NCI-H2196 (cell line): ENCODE measurements at regions not wholly inside any gene's neighbourhood (a gene's known extent, or its start where the extent isn't known, plus 50 kb on each side); places are given as distances from the start of the nearest gene placed in this dataset.
"Not testable (repeated sequence)": the region's sequence is repeated elsewhere in the genome, so short reads cannot be mapped to it uniquely, and the experiment has no call there.

Source experiments
- DNase-seq: peaks from one replicate; lab custom pipeline; 2025; ENCODE audit not compliant: unreplicated experiment; lab: John Stamatoyannopoulos, UW

GRCh38 chr6:144429753-144430152 lies 144.6 kb downstream of the UTRN start:
- no peak for DNase-seq

DNA sequence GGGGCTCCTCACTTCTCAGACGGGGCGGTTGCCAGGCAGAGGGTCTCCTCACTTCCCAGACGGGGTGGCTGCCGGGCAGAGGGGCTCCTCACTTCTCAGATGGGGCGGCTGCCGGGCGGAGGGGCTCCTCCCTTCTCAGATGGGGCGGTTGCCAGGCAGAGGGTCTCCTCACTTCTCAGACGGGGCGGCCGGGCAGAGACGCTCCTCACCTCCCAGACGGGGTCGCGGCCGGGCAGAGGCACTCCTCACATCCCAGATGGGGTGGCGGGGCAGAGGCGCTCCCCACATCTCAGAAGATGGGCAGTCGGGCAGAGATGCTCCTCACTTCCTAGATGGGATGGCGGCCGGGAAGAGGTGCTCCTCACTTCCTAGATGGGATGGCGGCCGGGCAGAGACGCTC lies 148.3 kb downstream of the UTRN start:
- not testable (repeated sequence) for DNase-seq

- DNase-seq, result no peak
Measured at GRCh38 chr6:144434308-144434990, 149.3 kb downstream of the UTRN start.

DNA sequence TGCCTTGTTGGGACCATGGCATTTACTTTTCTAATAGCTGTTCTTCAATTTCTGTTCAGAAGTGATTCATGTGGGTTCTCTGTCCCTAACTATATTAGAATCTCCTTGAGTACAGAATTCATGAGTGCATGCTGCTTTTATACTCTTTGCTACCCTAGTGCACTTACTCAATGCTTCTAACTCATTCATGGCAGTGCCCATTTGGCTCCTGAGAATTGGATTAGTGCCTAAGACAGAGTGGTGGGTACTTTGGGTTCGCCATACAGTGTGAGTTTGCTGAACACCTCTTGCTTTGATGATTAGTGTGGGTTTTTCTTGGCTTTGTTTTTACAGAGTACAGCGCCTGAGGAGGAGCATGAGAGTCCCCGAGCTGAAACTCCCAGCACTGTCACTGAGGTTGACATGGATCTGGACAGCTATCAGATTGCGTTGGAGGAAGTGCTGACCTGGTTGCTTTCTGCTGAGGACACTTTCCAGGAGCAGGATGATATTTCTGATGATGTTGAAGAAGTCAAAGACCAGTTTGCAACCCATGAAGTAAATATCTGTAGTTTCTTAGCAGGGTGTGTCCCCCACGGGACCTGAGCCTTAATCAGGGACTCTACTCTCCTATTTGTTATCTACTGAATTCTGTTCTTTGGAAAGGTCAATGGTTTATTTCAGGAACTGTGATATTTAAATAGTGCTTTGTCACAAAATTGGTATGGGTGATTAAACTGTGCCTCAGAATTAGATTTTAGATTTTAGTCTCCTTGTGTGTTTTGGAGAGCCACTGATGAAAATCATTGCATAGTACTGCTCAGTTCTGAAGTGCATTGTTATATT lies 150.7 kb downstream of the UTRN start:
- no peak for DNase-seq

- no peak for DNase-seq
Measured at GRCh38 chr6:144437105-144437504, 152.0 kb downstream of the UTRN start.

- DNase-seq, result no peak
Measured at GRCh38 chr6:144438103-144438502, 153.0 kb downstream of the UTRN start.

DNA sequence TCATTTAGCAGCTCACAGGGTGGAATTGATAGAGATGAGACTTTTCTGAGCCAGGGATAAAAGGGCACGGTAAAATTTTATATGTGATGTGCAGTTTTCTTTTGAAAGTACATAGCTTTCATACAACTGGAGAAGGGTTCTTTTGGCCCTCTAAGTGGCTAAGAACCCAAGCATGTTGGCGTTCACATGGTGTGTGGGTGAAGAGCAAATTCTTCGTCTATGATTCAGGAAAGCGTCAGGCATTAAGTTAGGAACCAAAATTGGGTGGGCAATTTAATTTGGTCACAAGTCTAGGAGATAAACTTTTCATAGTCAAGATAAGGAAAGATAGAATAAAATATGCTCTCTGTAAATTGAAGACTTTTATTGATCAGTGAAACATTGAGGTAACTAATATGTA lies 153.9 kb downstream of the UTRN start:
- DNase-seq, result no peak

- DNase-seq, result not testable (repeated sequence)
Measured at GRCh38 chr6:144441801-144442200, 156.7 kb downstream of the UTRN start.

GRCh38 chr6:144443157-144443556 lies 158.0 kb downstream of the UTRN start:
- DNase-seq, result no peak

DNA sequence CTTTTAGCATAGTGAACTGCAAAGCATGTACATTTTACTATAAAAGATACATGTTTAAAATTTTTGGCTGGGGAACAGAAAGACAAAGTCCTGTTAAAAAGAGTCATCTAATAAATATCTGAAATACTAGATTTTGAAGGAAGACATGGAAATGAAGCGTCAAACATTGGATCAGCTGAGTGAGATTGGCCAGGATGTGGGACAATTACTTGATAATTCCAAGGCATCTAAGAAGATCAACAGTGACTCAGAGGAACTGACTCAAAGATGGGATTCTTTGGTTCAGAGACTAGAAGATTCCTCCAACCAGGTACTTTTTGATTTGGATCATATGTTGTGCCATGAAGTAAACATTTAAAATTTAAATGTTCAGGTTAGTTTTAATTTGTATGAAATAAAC lies 162.3 kb downstream of the UTRN start:
- DNase-seq, result no peak

DNA sequence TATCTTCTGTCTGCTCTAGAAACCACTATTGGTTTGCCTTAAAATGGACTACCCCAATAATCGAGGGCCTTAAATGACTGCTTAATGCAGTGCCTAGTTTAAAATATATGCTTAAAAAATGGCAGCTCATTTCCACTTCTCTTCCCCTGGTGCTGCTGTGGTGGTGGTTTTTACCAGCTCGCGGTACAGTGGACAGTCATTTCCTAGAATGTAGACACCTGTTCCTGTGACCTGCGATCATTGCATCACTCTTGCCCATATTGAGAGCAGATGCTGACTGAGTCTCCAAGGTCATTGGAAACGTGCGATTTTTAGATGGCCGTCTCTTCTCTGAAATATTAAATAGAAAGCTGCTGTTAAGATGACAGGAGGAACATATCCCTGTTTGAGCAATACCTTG lies 164.1 kb downstream of the UTRN start:
- no peak for DNase-seq

GRCh38 chr6:144449911-144450597 lies 164.9 kb downstream of the UTRN start:
- no peak for DNase-seq

- no peak for DNase-seq
Measured at GRCh38 chr6:144460327-144461095, 175.4 kb downstream of the UTRN start.

DNA sequence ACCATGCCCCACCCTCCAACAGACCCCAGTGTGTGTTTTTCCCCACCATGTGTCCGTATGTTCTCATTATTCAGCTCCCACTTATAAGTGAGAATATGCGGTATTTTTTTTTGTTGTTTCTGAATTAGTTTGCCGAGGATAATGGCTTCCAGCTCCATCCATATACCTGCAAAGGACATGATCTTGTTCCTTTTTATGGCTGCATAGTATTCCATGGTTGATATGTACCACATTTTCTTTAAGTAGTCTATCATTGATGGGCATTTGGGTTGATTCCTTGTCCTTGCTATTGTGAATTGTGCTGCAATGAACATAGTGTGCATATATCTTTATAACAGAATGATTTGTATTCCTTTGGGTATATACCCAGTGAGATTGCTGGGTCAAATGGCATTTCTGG lies 176.9 kb downstream of the UTRN start:
- DNase-seq, result no peak

DNA sequence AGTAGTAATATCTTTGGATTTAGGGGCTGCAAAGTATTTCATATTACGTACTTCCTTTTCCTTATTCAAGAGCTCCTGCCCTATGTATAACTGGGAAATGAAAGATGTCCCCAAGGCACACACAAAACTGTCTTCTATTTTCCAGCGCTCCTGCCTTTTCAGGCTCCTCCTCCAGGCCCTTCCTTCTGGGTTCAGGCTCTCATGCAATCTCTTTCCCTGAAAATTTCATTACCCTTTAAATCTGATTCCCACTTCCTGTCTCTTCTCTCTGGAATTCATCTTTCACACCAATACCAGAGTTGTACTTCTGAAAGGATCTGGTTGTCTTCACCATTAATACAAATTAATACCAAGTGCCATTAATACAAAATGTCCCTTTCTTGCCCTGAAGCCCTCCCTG lies 181.6 kb downstream of the UTRN start:
- DNase-seq, result no peak

DNA sequence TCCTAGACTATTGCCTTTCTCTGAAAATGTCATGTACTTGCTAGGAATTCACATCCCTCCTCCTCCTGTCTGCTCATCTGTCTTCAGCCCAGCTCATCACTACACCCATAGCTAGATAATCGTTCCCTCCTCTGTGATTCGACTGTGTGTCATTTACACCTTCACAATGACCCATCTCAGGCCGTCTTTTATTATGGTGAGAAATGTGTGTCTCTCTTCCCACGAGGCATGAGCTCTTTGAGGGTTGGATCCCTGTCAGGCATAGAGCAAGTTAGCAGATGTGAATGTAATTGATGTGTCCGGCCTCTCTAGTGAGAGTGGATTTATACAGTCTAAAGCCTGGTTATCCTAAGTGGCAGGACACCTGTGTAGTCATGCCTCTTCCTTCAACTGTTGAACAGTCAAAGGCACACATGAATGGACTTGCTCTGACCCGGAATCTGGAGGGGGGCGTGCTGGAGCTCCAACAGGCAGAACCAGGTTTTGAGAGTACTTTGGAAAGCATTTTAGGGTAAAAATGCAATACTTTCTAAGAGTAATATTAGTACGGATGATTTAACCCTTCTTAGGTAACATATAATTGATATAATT lies 182.1 kb downstream of the UTRN start:
- DNase-seq, result no peak

GRCh38 chr6:144467921-144468320 lies 182.8 kb downstream of the UTRN start:
- no peak for DNase-seq

- no peak for DNase-seq
Measured at GRCh38 chr6:144468709-144469108, 183.6 kb downstream of the UTRN start.

DNA sequence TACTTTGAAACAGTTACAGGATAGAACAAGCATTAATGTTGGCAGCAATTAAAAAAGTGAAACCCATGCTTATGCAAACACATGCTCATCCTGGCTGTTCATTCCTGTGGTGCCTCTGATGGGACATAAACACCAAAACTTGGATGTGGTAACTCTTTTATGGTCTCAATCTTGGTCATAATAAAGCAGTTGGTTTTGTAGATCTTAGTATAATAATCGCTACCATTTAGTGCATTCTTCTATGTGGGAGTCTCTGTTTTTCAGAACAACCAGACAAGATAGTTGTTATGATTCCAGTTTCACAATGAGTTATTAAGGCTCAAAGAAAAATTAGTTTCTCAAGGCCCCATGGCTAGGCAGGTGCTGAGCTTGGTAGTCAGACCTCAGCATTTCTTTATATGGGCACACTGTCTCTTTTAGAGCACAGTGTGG lies 184.0 kb downstream of the UTRN start:
- no peak for DNase-seq

DNA sequence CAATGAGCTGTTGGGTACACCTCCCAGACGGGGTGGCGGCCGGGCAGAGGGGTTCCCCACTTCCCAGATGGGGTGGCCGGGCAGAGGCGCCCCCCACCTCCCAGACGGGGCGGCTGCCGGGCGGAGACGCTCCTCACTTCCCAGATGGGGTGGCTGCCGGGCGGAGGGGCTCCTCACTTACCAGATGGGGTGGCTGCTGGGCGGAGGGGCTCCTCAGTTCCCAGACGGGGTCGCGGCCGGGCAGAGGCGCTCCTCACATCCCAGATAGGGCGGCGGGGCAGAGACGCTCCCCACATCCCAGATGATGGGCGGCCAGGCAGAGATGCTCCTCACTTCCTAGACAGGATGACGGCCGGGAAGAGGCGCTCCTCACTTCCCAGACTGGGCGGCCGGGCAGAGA lies 185.1 kb downstream of the UTRN start:
- DNase-seq, result not testable (repeated sequence)

DNA sequence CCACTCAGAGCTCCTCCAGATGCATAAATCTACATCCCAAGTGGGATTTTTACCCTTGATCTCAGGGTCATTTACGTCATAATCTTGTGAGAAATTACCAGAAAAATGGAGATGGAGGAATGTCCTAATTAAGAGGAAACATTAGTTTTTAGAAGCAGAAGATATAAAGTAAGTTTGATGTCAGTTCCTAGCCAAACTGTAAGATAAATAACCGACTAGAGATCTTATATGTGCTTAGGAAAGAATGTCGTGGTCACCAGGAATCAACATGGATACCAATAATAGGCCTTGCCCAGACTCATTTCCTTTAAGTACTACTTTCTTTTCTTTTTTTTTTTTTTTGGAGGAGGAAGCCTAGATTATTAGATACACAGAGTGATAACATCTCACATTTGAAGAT lies 186.9 kb downstream of the UTRN start:
- no peak for DNase-seq
